ENCODE measurements at regions not wholly inside any gene's neighbourhood (a gene's known extent, or its start where the extent isn't known, plus 50 kb on each side); places are given as distances from the start of the nearest gene placed in this dataset.

DNA sequence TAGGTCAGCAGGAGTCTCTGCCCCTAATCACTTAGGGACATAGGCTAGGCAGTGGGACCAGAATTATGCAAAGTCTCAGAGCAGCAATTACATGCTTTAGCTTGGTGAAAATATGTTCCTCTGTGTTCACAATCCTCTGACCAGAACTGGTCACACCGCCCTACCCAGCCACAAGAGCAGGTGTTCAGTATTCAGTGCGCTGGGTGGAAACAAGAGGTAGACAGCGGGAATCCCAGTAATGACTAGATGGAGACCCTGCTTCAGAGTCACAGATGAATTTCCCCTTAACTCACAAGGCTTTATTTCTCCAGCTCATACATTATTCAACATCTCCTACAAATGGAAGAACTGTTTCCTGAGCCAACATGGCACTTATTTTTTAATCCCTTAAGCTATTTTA lies 763.7 kb upstream of the POM121L12 start:
- TF ChIP-seq POLR2AphosphoS5 (IDR thresholded peaks at IDR 0.05; ENCODE audit: low read depth, low read length) = no peak
- DNase-seq (ENCODE audit: insufficient read length, low spot score) = no peak
- no peak for FAIRE-seq

DNA sequence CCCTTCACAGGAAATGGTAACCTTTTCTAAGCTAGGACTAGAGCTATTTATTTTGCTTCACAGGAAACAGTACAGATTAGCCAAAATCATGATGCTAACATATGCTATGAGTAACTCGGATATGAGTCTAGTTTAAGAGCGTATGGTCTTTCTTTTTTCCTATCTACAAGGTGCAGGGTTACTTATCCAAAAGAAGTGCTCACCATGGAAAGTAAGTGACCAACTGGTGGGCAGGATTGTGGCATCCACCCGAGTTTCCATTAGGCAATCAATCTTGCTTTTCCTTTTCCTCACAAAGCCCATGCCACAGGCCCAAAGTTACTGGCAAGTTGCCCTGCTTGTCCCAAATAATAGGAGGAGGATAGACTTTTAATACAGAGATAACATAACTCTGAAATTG lies 765.1 kb upstream of the POM121L12 start:
- TF ChIP-seq SPI1 (IDR thresholded peaks at IDR 0.05; ENCODE audit: low read depth, low read length) (no peak), POLR2A (IDR thresholded peaks at IDR 0.05; ENCODE audit: low read depth, low read length) (no peak), TAF1 (IDR thresholded peaks at IDR 0.05; ENCODE audit: low read depth, low read length) (no peak), POU2F2 (IDR thresholded peaks at IDR 0.05; ENCODE audit: low read depth, low read length) (no peak), POLR2AphosphoS5 (IDR thresholded peaks at IDR 0.05; ENCODE audit: low read depth, low read length) (no peak)
- DNase-seq (ENCODE audit: insufficient read length, low spot score) (no peak), FAIRE-seq (no peak)

DNA sequence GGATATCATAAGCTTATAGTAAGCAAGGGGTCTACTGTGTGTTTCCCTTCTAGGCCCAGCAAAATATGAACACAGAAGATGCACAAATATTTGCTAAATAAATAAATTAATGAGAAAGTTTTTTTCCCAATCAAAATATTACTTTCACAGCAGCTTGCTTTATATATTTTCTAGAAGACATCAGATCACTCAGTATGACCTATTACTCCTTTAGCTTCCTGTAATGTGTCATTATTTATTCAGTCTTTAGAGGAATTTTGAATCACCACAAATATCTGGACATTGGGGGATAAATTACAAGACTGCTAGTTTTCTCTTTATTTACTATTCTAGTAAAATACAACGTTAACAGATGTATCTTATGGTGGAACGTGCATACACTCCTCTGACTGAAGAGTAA lies 765.8 kb upstream of the POM121L12 start:
- TF ChIP-seq POLR2AphosphoS5 (IDR thresholded peaks at IDR 0.05; ENCODE audit: low read depth, low read length) (no peak), SPI1 (IDR thresholded peaks at IDR 0.05; ENCODE audit: low read depth, low read length) (no peak), POLR2A (IDR thresholded peaks at IDR 0.05; ENCODE audit: low read depth, low read length) (no peak), POU2F2 (IDR thresholded peaks at IDR 0.05; ENCODE audit: low read depth, low read length) (no peak), PAX5 (IDR thresholded peaks at IDR 0.05; ENCODE audit: insufficient read depth, low read length, severe bottlenecking) (no peak), TAF1 (IDR thresholded peaks at IDR 0.05; ENCODE audit: low read depth, low read length) (no peak)
- no peak for DNase-seq (ENCODE audit: insufficient read length, low spot score)
- FAIRE-seq = no peak

DNA sequence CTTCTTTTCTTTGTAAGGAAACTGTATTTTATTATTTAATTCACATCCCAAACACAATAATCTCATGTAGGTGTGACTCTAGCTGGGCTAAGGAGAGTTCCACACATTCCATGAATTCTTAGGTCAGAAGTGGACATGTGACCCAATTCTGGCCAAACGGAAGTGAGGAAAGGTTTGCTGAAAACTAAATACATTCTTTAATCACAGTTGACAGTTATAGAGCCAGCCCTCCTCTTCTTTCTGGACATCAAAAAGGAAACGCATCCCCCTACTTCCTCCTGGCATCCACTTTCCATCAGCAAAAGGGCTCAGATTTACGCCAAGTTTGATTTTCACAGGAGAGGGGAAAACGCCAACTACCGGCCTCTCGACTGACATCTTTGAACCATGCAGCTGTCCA lies 774.4 kb upstream of the POM121L12 start:
- DNase-seq (ENCODE audit: insufficient read length, low spot score) (no peak), FAIRE-seq (no peak)
- TF ChIP-seq SPI1 (IDR thresholded peaks at IDR 0.05; ENCODE audit: low read depth, low read length) (no peak), POLR2AphosphoS5 (IDR thresholded peaks at IDR 0.05; ENCODE audit: low read depth, low read length) (no peak), POU2F2 (IDR thresholded peaks at IDR 0.05; ENCODE audit: low read depth, low read length) (no peak), PAX5 (IDR thresholded peaks at IDR 0.05; ENCODE audit: insufficient read depth, low read length, severe bottlenecking) (no peak), TAF1 (IDR thresholded peaks at IDR 0.05; ENCODE audit: low read depth, low read length) (no peak), POLR2A (IDR thresholded peaks at IDR 0.05; ENCODE audit: low read depth, low read length) (no peak)

DNA sequence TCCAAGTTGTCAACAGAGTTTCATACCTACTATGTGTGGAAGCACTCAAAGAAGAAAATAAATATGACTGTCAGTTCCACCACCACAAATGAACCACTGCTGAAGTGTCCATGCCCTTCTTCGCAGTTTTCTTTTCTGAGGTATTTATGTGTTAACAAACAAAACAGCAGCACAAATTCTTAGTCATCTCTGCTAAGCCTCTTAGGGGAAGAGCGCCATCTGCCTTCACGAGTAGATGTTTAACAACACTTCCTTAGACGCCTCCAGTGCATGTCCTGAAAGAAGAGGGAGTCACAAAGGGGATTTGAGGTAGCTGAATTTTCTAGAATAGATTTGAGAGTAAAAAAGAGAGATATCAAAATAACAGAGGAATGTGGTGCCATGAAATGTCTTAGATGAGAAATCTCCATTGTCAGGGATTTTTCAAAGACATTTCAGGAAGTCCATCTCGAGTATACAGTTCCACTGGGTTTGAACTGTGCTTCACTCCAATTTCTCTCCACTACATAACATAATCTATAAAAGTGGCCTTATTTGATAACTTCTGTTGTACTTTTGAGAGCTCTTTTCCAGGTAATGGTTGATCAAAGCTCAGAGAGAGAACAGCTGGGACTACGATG lies 775.3 kb upstream of the POM121L12 start:
- no peak for TF ChIP-seq SPI1 (IDR thresholded peaks at IDR 0.05; ENCODE audit: low read depth, low read length)
- TF ChIP-seq TAF1 (IDR thresholded peaks at IDR 0.05; ENCODE audit: low read depth, low read length) = no peak
- no peak for FAIRE-seq
- DNase-seq (ENCODE audit: insufficient read length, low spot score) = no peak

DNA sequence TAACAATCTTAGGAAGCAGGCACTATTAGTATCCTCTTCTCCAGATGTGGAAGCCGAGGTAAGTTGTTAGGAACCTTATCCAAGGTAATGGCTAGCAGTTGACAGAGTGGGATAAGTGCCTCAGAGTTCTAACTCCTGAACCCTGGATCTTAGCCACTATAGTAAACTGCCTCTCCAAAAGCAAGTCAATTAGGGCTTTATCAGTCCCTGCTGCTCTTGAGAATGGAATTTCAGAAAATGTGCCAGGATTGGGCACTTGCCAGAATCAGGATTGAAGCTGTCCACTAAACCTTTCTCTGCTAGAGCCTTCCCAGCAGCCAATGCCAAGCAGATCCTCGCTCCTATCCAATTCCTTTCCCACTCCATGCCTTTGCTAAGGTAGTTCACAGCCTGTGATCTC lies 777.5 kb upstream of the POM121L12 start:
- DNase-seq (ENCODE audit: insufficient read length, low spot score) (no peak), FAIRE-seq (no peak)
- TF ChIP-seq SPI1 (IDR thresholded peaks at IDR 0.05; ENCODE audit: low read depth, low read length) (no peak), PAX5 (IDR thresholded peaks at IDR 0.05; ENCODE audit: insufficient read depth, low read length, severe bottlenecking) (no peak), POLR2A (IDR thresholded peaks at IDR 0.05; ENCODE audit: low read depth, low read length) (no peak)

DNA sequence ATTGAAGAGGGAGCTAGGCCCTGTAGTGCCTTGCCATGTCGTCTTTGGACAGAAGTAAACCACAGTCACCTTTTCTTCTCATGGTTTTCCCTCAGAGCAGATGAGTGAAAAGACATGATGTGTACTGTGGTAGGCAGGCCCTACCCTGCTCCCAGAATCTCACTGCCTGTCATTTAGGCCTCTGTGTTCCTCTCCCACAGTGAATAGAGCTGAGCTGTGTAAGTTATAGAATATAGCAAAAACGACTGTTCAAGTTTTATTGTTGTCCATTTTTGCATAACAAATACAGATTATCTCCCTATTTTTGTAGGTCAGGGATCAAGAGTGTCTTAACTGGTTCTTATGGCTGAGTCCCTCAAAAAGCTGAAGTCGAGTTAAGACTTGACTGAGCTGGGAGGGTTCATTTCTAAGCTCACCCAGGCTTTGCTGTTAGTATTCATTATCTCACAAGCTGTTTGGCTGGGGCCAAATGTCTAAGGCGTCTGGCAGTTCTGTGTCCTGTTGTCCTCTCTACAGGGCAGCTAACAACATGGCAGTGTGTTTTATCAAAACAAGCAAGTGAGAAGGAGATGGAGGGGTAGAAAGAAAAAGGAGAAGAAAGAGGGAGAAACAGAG lies 780.9 kb upstream of the POM121L12 start:
- FAIRE-seq (no peak), DNase-seq (ENCODE audit: insufficient read length, low spot score) (no peak)
- TF ChIP-seq POLR2AphosphoS5 (IDR thresholded peaks at IDR 0.05; ENCODE audit: low read depth, low read length) = no peak
- TF ChIP-seq POLR2A (IDR thresholded peaks at IDR 0.05; ENCODE audit: low read depth, low read length) = no peak
- no peak for TF ChIP-seq POU2F2 (IDR thresholded peaks at IDR 0.05; ENCODE audit: low read depth, low read length)
- TF ChIP-seq SPI1 (IDR thresholded peaks at IDR 0.05; ENCODE audit: low read depth, low read length) = no peak
- no peak for TF ChIP-seq TAF1 (IDR thresholded peaks at IDR 0.05; ENCODE audit: low read depth, low read length)
- TF ChIP-seq PAX5 (IDR thresholded peaks at IDR 0.05; ENCODE audit: insufficient read depth, low read length, severe bottlenecking) = no peak

DNA sequence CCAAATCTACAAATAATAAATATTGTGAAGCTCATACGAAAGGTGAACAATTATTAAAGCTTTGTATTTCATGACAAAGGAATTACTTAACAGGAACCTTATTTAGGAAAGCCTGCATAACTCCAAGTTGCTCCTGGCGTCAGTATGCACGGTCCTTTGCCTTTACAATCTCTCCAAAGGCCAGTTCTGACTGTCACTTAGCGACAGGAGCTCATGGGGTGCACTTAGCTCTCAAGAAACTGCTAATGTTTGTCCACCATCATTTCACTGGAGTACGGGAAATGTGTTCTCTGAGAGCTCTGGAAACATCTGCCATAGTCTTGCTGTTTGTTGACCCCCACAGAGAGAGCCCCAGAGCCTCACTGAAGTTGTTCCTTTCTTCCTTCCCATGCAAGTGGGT lies 781.5 kb upstream of the POM121L12 start:
- TF ChIP-seq PAX5 (IDR thresholded peaks at IDR 0.05; ENCODE audit: insufficient read depth, low read length, severe bottlenecking) = no peak
- DNase-seq (ENCODE audit: insufficient read length, low spot score) (no peak), FAIRE-seq (no peak)

DNA sequence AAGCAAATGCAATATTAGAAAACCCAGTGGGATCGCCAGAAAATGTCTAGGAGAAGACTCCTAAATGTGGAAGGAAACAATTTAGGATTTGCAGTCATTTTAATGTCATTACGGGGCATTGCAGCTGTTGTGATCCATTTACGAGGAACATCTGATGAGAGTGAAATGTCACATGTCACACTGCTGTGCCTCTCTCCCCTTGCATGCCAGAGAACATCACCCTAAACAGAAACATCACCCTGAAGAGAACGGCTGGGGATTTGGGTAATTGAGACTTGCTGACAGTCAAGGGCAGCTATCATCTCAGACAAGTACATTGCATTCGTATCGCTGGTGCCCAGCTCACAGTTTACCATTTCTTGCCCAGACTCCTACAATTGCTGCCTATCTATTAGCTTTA lies 785.7 kb upstream of the POM121L12 start:
- FAIRE-seq (no peak), DNase-seq (ENCODE audit: insufficient read length, low spot score) (no peak)
- TF ChIP-seq POU2F2 (IDR thresholded peaks at IDR 0.05; ENCODE audit: low read depth, low read length) (no peak), TAF1 (IDR thresholded peaks at IDR 0.05; ENCODE audit: low read depth, low read length) (no peak), SPI1 (IDR thresholded peaks at IDR 0.05; ENCODE audit: low read depth, low read length) (no peak), POLR2A (IDR thresholded peaks at IDR 0.05; ENCODE audit: low read depth, low read length) (no peak), POLR2AphosphoS5 (IDR thresholded peaks at IDR 0.05; ENCODE audit: low read depth, low read length) (no peak), PAX5 (IDR thresholded peaks at IDR 0.05; ENCODE audit: insufficient read depth, low read length, severe bottlenecking) (no peak)

DNA sequence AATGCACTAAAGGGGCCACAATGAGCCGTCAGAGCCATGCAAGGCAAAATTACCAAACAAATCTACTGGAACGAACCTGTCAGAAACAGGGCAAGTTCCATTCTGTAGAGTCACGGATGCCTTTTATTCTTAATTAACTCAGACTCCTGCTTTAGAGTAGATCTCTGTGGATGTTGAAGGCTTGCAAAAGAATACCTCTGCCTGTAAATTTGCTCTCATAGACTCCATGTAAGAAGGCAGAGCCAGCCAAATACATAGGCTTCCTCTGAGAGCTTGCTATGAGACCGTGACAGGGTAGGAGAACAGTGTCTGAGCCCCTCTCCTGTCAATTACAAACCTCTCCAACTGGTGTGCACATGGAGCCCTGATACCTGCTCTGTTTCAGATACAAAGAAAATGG lies 787.9 kb upstream of the POM121L12 start:
- FAIRE-seq (no peak), DNase-seq (ENCODE audit: insufficient read length, low spot score) (no peak)
- TF ChIP-seq POLR2AphosphoS5 (IDR thresholded peaks at IDR 0.05; ENCODE audit: low read depth, low read length) = no peak
- no peak for TF ChIP-seq TAF1 (IDR thresholded peaks at IDR 0.05; ENCODE audit: low read depth, low read length)
- TF ChIP-seq POLR2A (IDR thresholded peaks at IDR 0.05; ENCODE audit: low read depth, low read length) = no peak
- no peak for TF ChIP-seq PAX5 (IDR thresholded peaks at IDR 0.05; ENCODE audit: insufficient read depth, low read length, severe bottlenecking)
- no peak for TF ChIP-seq SPI1 (IDR thresholded peaks at IDR 0.05; ENCODE audit: low read depth, low read length)
- TF ChIP-seq POU2F2 (IDR thresholded peaks at IDR 0.05; ENCODE audit: low read depth, low read length) = no peak

DNA sequence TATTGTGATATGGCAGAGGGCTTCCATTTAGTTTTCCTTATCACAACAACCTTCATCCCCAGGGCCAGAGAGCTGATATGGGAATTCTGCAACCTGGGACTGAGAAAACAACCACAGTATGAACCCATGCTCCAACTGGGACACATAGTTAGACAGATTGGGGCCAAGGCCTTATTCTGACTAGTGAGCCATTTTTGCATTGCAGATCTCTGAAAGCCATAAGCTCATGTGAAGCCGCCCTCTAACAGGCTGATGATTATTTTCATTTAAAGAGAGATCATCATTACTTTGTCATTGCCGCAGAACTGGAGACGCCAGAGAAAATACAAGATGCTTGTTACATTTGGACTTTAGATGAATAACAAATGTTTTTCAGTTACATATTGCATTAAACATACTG lies 791.7 kb upstream of the POM121L12 start:
- FAIRE-seq = no peak
- TF ChIP-seq POLR2A (IDR thresholded peaks at IDR 0.05; ENCODE audit: low read depth, low read length) (no peak), POU2F2 (IDR thresholded peaks at IDR 0.05; ENCODE audit: low read depth, low read length) (no peak), PAX5 (IDR thresholded peaks at IDR 0.05; ENCODE audit: insufficient read depth, low read length, severe bottlenecking) (no peak), TAF1 (IDR thresholded peaks at IDR 0.05; ENCODE audit: low read depth, low read length) (no peak), SPI1 (IDR thresholded peaks at IDR 0.05; ENCODE audit: low read depth, low read length) (no peak), POLR2AphosphoS5 (IDR thresholded peaks at IDR 0.05; ENCODE audit: low read depth, low read length) (no peak)
- DNase-seq (ENCODE audit: insufficient read length, low spot score) = no peak
